ENCODE measurements at regions not wholly inside any gene's neighbourhood (a gene's known extent, or its start where the extent isn't known, plus 50 kb on each side); places are given as distances from the start of the nearest gene placed in this dataset.
"Not testable (repeated sequence)": the region's sequence is repeated elsewhere in the genome, so short reads cannot be mapped to it uniquely, and the experiment has no call there.

GRCh38 chr14:66009089-66009488, 477.1 kb upstream of the CCDC196 start:
- TF ChIP-seq CTCF (IDR thresholded peaks at IDR 0.05; ENCODE audit: insufficient read depth, low read length, poor library complexity, severe bottlenecking) (no peak), EZH2phosphoT487 (conservative IDR thresholded peaks at IDR 0.05; ENCODE audit: low read length) (no peak)
- Histone ChIP-seq H3K9me2 (replicated peaks; ENCODE audit: insufficient read depth, low read length) (no peaks in the 10 kb centered on the region; the same call in 1 of the 2 replicates), H3K9ac (ENCODE audit: low read length) (no peak overlapping the region), H4K20me1 (ENCODE audit: low read depth, low read length) (no peaks in the 10 kb centered on the region), H3K27me3 (ENCODE audit: low read length) (no peaks in the 10 kb centered on the region), H3K27ac (ENCODE audit: low read depth, low read length) (no peak overlapping the region), H3K79me2 (ENCODE audit: insufficient read depth, low read length) (no peaks in the 10 kb centered on the region), H3K36me3 (ENCODE audit: low read length) (no peaks in the 10 kb centered on the region), H3K4me2 (ENCODE audit: low read depth, low read length, poor library complexity, severe bottlenecking) (no peak overlapping the region), H3K4me3 (ENCODE audit: insufficient read depth, low read length, poor library complexity, severe bottlenecking) (no peak overlapping the region), H3K9me3 (ENCODE audit: insufficient read depth, low read length) (no peaks in the 10 kb centered on the region), H3F3A (ENCODE audit: insufficient read depth) (no peaks in the 10 kb centered on the region), H2AFZ (ENCODE audit: low read depth, low read length, severe bottlenecking) (no peak overlapping the region)

- H3K4me2 ChIP-seq (ENCODE audit: low read depth, low read length, poor library complexity, severe bottlenecking): no peak overlapping the region
- TF ChIP-seq CTCF (IDR thresholded peaks at IDR 0.05; ENCODE audit: insufficient read depth, low read length, poor library complexity, severe bottlenecking) (no peak), EZH2phosphoT487 (conservative IDR thresholded peaks at IDR 0.05; ENCODE audit: low read length) (no peak)
- H3F3A ChIP-seq (ENCODE audit: insufficient read depth): no peaks in the 10 kb centered on the region
- no peaks in the 10 kb centered on the region for H3K27me3 ChIP-seq (ENCODE audit: low read length)
- H3K9me3 ChIP-seq (ENCODE audit: insufficient read depth, low read length): no peaks in the 10 kb centered on the region
- H3K79me2 ChIP-seq (ENCODE audit: insufficient read depth, low read length): no peaks in the 10 kb centered on the region
- no peaks in the 10 kb centered on the region for H3K36me3 ChIP-seq (ENCODE audit: low read length)
- H4K20me1 ChIP-seq (ENCODE audit: low read depth, low read length): no peaks in the 10 kb centered on the region
- H3K4me3 ChIP-seq (ENCODE audit: insufficient read depth, low read length, poor library complexity, severe bottlenecking): no peak overlapping the region
- no peak overlapping the region for H3K9ac ChIP-seq (ENCODE audit: low read length)
- H2AFZ ChIP-seq (ENCODE audit: low read depth, low read length, severe bottlenecking): no peak overlapping the region
- no peaks in the 10 kb centered on the region; the same call in 1 of the 2 replicates for H3K9me2 ChIP-seq (replicated peaks; ENCODE audit: insufficient read depth, low read length)
- H3K27ac ChIP-seq (ENCODE audit: low read depth, low read length): no peak overlapping the region
These were observed 475.5 kb upstream of the CCDC196 start for GRCh38 chr14:66010695-66011094.

- Histone ChIP-seq H2AFZ (ENCODE audit: low read depth, low read length, severe bottlenecking) (no peak overlapping the region), H3K27ac (ENCODE audit: low read depth, low read length) (no peak overlapping the region), H3K9me3 (ENCODE audit: insufficient read depth, low read length) (no peaks in the 10 kb centered on the region), H3K36me3 (ENCODE audit: low read length) (no peaks in the 10 kb centered on the region), H3K4me2 (ENCODE audit: low read depth, low read length, poor library complexity, severe bottlenecking) (no peak overlapping the region), H3K79me2 (ENCODE audit: insufficient read depth, low read length) (no peaks in the 10 kb centered on the region), H3F3A (ENCODE audit: insufficient read depth) (no peaks in the 10 kb centered on the region), H4K20me1 (ENCODE audit: low read depth, low read length) (no peaks in the 10 kb centered on the region), H3K9me2 (replicated peaks; ENCODE audit: insufficient read depth, low read length) (no peaks in the 10 kb centered on the region; the same call in 1 of the 2 replicates), H3K27me3 (ENCODE audit: low read length) (no peaks in the 10 kb centered on the region), H3K9ac (ENCODE audit: low read length) (no peak overlapping the region), H3K4me3 (ENCODE audit: insufficient read depth, low read length, poor library complexity, severe bottlenecking) (no peak overlapping the region)
- no peak for TF ChIP-seq CTCF (IDR thresholded peaks at IDR 0.05; ENCODE audit: insufficient read depth, low read length, poor library complexity, severe bottlenecking)
- no peak for TF ChIP-seq EZH2phosphoT487 (conservative IDR thresholded peaks at IDR 0.05; ENCODE audit: low read length)
These were observed 474.3 kb upstream of the CCDC196 start for GRCh38 chr14:66011855-66012254.

- not testable (repeated sequence) for H3K36me3 ChIP-seq (ENCODE audit: low read length); H4K20me1 ChIP-seq (ENCODE audit: low read depth, low read length); H3K4me2 ChIP-seq (ENCODE audit: low read depth, low read length, poor library complexity, severe bottlenecking); H3K27ac ChIP-seq (ENCODE audit: low read depth, low read length); H3K9ac ChIP-seq (ENCODE audit: low read length); H3F3A ChIP-seq (ENCODE audit: insufficient read depth); H3K4me3 ChIP-seq (ENCODE audit: insufficient read depth, low read length, poor library complexity, severe bottlenecking); H3K27me3 ChIP-seq (ENCODE audit: low read length); H2AFZ ChIP-seq (ENCODE audit: low read depth, low read length, severe bottlenecking); H3K79me2 ChIP-seq (ENCODE audit: insufficient read depth, low read length); H3K9me3 ChIP-seq (ENCODE audit: insufficient read depth, low read length); H3K9me2 ChIP-seq (replicated peaks; ENCODE audit: insufficient read depth, low read length)
These were observed 472.6 kb upstream of the CCDC196 start for GRCh38 chr14:66013607-66014006.

Data from SU-DHL-6 (cell line).